ENCODE measurements at regions not wholly inside any gene's neighbourhood (a gene's known extent, or its start where the extent isn't known, plus 50 kb on each side); places are given as distances from the start of the nearest gene placed in this dataset.

GRCh38 chr13:40334616-40335015, 331.8 kb downstream of the FOXO1 start:
- Mint-ChIP-seq H3K27ac (ENCODE audit: unreplicated experiment) (no peak overlapping the region), H3K27me3 (ENCODE audit: low read depth, unreplicated experiment) (peaks cover 2% of the 10 kb centered on the region), H3K36me3 (ENCODE audit: low read depth, unreplicated experiment) (no peaks in the 10 kb centered on the region), H3K4me1 (ENCODE audit: low read depth, unreplicated experiment) (peaks cover 14% of the 10 kb centered on the region), H3K9me3 (ENCODE audit: unreplicated experiment) (peaks cover 2% of the 10 kb centered on the region), H3K4me3 (ENCODE audit: unreplicated experiment) (no peak overlapping the region)
- Histone ChIP-seq H4K20me1 (ENCODE audit: insufficient read depth, low read length) (no peaks in the 10 kb centered on the region), H3K4me2 (ENCODE audit: low read length) (no peak overlapping the region), H3K79me2 (ENCODE audit: insufficient read depth, low read length) (no peaks in the 10 kb centered on the region), H3K9me3 (ENCODE audit: insufficient read depth, low read depth, low read length) (no peaks in the 10 kb centered on the region), H3K36me3 (ENCODE audit: insufficient read depth, low read length) (no peaks in the 10 kb centered on the region), H3K4me3 (ENCODE audit: insufficient read depth, low read depth, low read length) (no peak overlapping the region), H3K4me1 (ENCODE audit: insufficient read depth, low read length) (peaks cover 6% of the 10 kb centered on the region), H2AFZ (ENCODE audit: low read depth, low read length) (no peak overlapping the region), H3K9ac (ENCODE audit: low read length) (no peak overlapping the region), H3K27me3 (ENCODE audit: insufficient read depth, low read length) (no peaks in the 10 kb centered on the region), H3K27ac (ENCODE audit: low read depth, low read length) (no peak overlapping the region)
- no peak for DNase-seq (ENCODE audit: low read depth)
- TF ChIP-seq, protein P1, sequence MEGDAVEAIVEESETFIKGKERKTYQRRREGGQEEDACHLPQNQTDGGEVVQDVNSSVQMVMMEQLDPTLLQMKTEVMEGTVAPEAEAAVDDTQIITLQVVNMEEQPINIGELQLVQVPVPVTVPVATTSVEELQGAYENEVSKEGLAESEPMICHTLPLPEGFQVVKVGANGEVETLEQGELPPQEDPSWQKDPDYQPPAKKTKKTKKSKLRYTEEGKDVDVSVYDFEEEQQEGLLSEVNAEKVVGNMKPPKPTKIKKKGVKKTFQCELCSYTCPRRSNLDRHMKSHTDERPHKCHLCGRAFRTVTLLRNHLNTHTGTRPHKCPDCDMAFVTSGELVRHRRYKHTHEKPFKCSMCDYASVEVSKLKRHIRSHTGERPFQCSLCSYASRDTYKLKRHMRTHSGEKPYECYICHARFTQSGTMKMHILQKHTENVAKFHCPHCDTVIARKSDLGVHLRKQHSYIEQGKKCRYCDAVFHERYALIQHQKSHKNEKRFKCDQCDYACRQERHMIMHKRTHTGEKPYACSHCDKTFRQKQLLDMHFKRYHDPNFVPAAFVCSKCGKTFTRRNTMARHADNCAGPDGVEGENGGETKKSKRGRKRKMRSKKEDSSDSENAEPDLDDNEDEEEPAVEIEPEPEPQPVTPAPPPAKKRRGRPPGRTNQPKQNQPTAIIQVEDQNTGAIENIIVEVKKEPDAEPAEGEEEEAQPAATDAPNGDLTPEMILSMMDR (IDR thresholded peaks at IDR 0.05; ENCODE audit: insufficient read depth, low read depth, low read length): no peak
- TF ChIP-seq EZH2 (IDR thresholded peaks at IDR 0.05; ENCODE audit: insufficient read depth, low read length): no peak
- FAIRE-seq: no peak

DNA sequence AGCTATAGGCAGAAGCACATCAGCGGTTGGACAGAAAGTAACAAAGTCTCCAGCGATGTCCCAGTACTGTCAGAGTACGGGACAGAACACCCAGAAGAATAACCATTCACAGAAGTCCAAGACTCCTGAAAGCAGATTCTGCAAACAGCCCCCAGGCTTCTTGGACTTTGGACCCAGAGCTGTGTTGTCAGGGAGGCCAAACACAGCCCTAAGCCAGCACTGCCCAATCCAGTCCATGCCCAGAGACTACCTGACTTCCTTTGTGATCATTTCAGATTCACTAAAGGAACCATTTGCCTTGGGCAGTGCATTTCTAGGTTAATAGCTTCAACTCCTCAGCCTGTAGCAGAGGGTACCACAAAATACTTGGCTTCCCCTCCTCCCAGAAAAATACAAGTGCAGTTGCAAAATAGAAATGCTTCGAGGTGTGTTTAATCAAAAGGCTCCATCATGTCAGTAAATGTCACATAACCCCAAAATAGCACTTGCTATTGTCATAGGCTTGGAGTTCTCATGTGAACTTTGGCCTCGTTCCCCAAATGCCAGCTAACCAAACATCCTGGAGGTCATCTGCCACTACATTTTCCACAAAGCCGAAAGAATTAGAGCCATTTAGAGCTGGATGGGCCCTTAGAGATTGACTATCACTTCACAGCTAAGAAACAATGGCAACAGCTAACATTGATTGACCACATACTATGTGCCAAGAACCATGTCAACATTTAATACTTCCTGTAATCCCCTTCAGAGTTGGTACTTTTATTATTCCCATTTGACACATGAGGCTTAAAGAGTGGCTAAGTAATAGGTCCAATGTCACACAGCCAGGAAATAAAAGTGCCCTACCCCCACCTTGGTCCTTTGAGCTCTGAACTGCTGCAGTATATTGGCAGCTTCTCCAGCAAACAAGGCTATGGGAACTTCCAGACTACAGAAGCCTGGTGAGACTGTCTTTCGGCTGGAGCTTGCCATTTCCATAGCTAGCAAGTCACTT, 329.9 kb downstream of the FOXO1 start:
- TF ChIP-seq, protein P1 (IDR thresholded peaks at IDR 0.05; ENCODE audit: insufficient read depth, low read depth, low read length): no peak
- no peak for TF ChIP-seq EZH2 (IDR thresholded peaks at IDR 0.05; ENCODE audit: insufficient read depth, low read length)
- Mint-ChIP-seq H3K9me3 (ENCODE audit: unreplicated experiment) (peaks cover 2% of the 10 kb centered on the region), H3K36me3 (ENCODE audit: low read depth, unreplicated experiment) (no peaks in the 10 kb centered on the region), H3K27me3 (ENCODE audit: low read depth, unreplicated experiment) (peaks cover 2% of the 10 kb centered on the region), H3K4me3 (ENCODE audit: unreplicated experiment) (no peak overlapping the region), H3K4me1 (ENCODE audit: low read depth, unreplicated experiment) (peaks cover 28% of the 10 kb centered on the region), H3K27ac (ENCODE audit: unreplicated experiment) (no peak overlapping the region)
- Histone ChIP-seq H3K79me2 (ENCODE audit: insufficient read depth, low read length) (no peaks in the 10 kb centered on the region), H3K9ac (ENCODE audit: low read length) (no peak overlapping the region), H3K4me1 (ENCODE audit: insufficient read depth, low read length) (peaks cover 3% of the 10 kb centered on the region), H3K27me3 (ENCODE audit: insufficient read depth, low read length) (no peaks in the 10 kb centered on the region), H3K4me3 (ENCODE audit: insufficient read depth, low read depth, low read length) (no peak overlapping the region), H2AFZ (ENCODE audit: low read depth, low read length) (no peak overlapping the region), H3K36me3 (ENCODE audit: insufficient read depth, low read length) (no peaks in the 10 kb centered on the region), H3K9me3 (ENCODE audit: insufficient read depth, low read depth, low read length) (no peaks in the 10 kb centered on the region), H3K4me2 (ENCODE audit: low read length) (no peak overlapping the region), H3K27ac (ENCODE audit: low read depth, low read length) (no peak overlapping the region), H4K20me1 (ENCODE audit: insufficient read depth, low read length) (no peaks in the 10 kb centered on the region)
- FAIRE-seq (no peak), DNase-seq (ENCODE audit: low read depth) (no peak)

DNA sequence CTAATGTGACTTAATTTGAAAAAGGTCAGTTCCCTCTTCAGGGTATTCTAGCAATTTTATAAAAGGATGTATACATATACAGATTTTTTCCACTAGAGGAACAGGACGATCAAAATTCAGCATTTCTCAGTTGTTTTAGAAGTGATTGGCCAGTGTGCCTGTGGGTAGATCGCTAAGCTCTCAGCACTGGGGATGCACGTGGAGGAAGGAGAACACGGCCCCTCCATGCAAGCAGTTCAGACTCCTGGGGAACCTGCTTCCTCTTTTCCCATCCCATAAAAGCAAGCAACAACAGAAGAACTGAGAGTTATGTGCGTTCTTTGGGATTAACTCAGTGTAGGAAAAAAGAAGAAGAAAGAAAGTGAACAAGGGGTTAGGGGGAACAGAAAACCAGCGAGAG, 328.8 kb downstream of the FOXO1 start:
- H3K4me1 Mint-ChIP-seq (ENCODE audit: low read depth, unreplicated experiment): peaks cover 30% of the 10 kb centered on the region
- TF ChIP-seq EZH2 (IDR thresholded peaks at IDR 0.05; ENCODE audit: insufficient read depth, low read length): no peak
- TF ChIP-seq, protein P1 (IDR thresholded peaks at IDR 0.05; ENCODE audit: insufficient read depth, low read depth, low read length): no peak
- Histone ChIP-seq H4K20me1 (ENCODE audit: insufficient read depth, low read length) (no peaks in the 10 kb centered on the region), H3K4me1 (ENCODE audit: insufficient read depth, low read length) (peaks cover 5% of the 10 kb centered on the region), H3K4me3 (ENCODE audit: insufficient read depth, low read depth, low read length) (no peak overlapping the region), H3K79me2 (ENCODE audit: insufficient read depth, low read length) (no peaks in the 10 kb centered on the region), H3K27me3 (ENCODE audit: insufficient read depth, low read length) (no peaks in the 10 kb centered on the region), H3K36me3 (ENCODE audit: insufficient read depth, low read length) (no peaks in the 10 kb centered on the region), H3K27ac (ENCODE audit: low read depth, low read length) (no peak overlapping the region), H3K9me3 (ENCODE audit: insufficient read depth, low read depth, low read length) (no peaks in the 10 kb centered on the region), H3K4me2 (ENCODE audit: low read length) (no peak overlapping the region), H3K9ac (ENCODE audit: low read length) (no peak overlapping the region), H2AFZ (ENCODE audit: low read depth, low read length) (no peak overlapping the region)
- H3K27ac Mint-ChIP-seq (ENCODE audit: unreplicated experiment): no peak overlapping the region
- no peak for FAIRE-seq
- peaks cover 2% of the 10 kb centered on the region for H3K27me3 Mint-ChIP-seq (ENCODE audit: low read depth, unreplicated experiment)
- peaks cover 6% of the 10 kb centered on the region for H3K9me3 Mint-ChIP-seq (ENCODE audit: unreplicated experiment)
- H3K36me3 Mint-ChIP-seq (ENCODE audit: low read depth, unreplicated experiment): no peaks in the 10 kb centered on the region
- DNase-seq (ENCODE audit: low read depth): no peak
- no peak overlapping the region for H3K4me3 Mint-ChIP-seq (ENCODE audit: unreplicated experiment)

Data from astrocyte (in vitro differentiated cells and primary cell).